PC-3 (cell line): ENCODE measurements at regions not wholly inside any gene's neighbourhood (a gene's known extent, or its start where the extent isn't known, plus 50 kb on each side); places are given as distances from the start of the nearest gene placed in this dataset.

Experiments used
- EZH2 ChIP-seq: fragments of 300-600 bp; sonication (generic); IDR thresholded peaks from one replicate; pipeline ENCODE4 v1.6.1; 2017; ENCODE audit warnings: antibody characterized with exemption, mild to moderate bottlenecking, low read length; ENCODE audit not compliant: unreplicated experiment
- EZH2phosphoT487 ChIP-seq: fragments of 300-600 bp; sonication (generic); IDR thresholded peaks from 2 replicates; pipeline ENCODE4 v1.6.1; 2018; ENCODE audit warnings: mild to moderate bottlenecking, antibody characterized with exemption, low read length, borderline replicate concordance
- TF ChIP-seq, protein P1 (sequence below): fragments of 300-600 bp; sonication (generic); conservative IDR thresholded peaks from 2 replicates; pipeline ENCODE4 v1.5.1; 2017; ENCODE audit warnings: antibody characterized with exemption, low read depth, mild to moderate bottlenecking, low read length

DNA sequence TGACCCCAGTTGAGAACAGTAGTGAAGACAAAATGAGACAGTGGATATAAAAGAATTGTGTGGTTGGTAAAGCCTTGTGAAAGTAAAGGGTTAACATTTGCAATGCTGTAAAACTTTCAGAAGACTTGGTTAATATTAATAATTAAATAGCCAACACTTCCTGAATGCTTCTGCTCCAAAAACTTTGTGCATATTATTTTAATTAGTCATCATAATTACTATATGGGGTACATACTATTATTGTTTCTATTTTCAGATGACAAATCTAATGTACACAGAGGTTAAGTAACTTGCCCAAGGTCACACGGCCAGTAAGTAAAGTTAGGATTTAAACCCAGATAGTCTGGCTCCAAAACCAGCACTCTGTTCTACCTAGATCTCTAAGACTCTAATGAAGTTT lies 291.3 kb downstream of the OGFRL1 start:
- TF ChIP-seq, protein P1, sequence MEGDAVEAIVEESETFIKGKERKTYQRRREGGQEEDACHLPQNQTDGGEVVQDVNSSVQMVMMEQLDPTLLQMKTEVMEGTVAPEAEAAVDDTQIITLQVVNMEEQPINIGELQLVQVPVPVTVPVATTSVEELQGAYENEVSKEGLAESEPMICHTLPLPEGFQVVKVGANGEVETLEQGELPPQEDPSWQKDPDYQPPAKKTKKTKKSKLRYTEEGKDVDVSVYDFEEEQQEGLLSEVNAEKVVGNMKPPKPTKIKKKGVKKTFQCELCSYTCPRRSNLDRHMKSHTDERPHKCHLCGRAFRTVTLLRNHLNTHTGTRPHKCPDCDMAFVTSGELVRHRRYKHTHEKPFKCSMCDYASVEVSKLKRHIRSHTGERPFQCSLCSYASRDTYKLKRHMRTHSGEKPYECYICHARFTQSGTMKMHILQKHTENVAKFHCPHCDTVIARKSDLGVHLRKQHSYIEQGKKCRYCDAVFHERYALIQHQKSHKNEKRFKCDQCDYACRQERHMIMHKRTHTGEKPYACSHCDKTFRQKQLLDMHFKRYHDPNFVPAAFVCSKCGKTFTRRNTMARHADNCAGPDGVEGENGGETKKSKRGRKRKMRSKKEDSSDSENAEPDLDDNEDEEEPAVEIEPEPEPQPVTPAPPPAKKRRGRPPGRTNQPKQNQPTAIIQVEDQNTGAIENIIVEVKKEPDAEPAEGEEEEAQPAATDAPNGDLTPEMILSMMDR = no peak
- TF ChIP-seq EZH2 (no peak), EZH2phosphoT487 (no peak)
